Adrenal gland (tissue), 5 donors: ENCODE measurements at regions not wholly inside any gene's neighbourhood (a gene's known extent, or its start where the extent isn't known, plus 50 kb on each side); places are given as distances from the start of the nearest gene placed in this dataset.

Experiments
- POLR2A ChIP-seq, 2 donors: fragments of 450-650 bp; IDR thresholded peaks; one replicate each; pipeline ENCODE4 v1.6.1; 2017; ENCODE audit warnings: antibody characterized with exemption in 2 of 2, mild to moderate bottlenecking in 2 of 2, moderate library complexity in 1 of 2
- TF ChIP-seq, protein P1 (sequence below), 6 experiments: fragments of 450-650 bp in 4 of 6; fragments of 200-600 bp in 2 of 6; sonication (generic) in 1 of 6; IDR thresholded peaks; 1 replicate in 5 of 6; 2 replicates in 1 of 6; pipeline versions ENCODE4 v1.5.1 to v1.8.0; 2016 to 2021; ENCODE audit warnings: antibody characterized with exemption in 6 of 6, mild to moderate bottlenecking in 2 of 6, moderate library complexity in 1 of 6
- donor health status: DM: no; HTN: no; CAD: no.

DNA sequence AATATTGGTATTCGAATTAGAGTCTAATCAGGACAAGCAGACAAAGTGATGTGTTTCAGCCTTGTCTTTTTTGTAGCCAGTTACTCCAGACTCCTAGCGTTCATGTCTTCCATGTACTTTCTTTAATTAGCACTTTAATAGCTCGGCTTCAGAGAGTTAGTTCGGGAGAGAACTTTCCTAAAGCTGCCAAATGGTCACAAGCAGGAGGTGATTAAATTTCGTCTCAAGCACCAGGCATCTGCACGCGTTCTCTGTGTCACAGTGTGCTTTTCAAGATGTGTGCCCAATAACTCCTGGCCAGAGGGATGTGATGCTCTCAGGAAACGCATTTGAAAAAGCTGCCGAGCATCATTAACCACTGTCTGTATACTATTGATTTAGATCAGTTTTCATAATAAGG is 790.8 kb downstream of the SOCS6 start:
- TF ChIP-seq, protein P1, sequence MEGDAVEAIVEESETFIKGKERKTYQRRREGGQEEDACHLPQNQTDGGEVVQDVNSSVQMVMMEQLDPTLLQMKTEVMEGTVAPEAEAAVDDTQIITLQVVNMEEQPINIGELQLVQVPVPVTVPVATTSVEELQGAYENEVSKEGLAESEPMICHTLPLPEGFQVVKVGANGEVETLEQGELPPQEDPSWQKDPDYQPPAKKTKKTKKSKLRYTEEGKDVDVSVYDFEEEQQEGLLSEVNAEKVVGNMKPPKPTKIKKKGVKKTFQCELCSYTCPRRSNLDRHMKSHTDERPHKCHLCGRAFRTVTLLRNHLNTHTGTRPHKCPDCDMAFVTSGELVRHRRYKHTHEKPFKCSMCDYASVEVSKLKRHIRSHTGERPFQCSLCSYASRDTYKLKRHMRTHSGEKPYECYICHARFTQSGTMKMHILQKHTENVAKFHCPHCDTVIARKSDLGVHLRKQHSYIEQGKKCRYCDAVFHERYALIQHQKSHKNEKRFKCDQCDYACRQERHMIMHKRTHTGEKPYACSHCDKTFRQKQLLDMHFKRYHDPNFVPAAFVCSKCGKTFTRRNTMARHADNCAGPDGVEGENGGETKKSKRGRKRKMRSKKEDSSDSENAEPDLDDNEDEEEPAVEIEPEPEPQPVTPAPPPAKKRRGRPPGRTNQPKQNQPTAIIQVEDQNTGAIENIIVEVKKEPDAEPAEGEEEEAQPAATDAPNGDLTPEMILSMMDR (IDR thresholded peaks at IDR 0.05), result no peak
- TF ChIP-seq POLR2A (IDR thresholded peaks at IDR 0.05), result no peak
